ENCODE measurements at regions not wholly inside any gene's neighbourhood (a gene's known extent, or its start where the extent isn't known, plus 50 kb on each side); places are given as distances from the start of the nearest gene placed in this dataset.

DNA sequence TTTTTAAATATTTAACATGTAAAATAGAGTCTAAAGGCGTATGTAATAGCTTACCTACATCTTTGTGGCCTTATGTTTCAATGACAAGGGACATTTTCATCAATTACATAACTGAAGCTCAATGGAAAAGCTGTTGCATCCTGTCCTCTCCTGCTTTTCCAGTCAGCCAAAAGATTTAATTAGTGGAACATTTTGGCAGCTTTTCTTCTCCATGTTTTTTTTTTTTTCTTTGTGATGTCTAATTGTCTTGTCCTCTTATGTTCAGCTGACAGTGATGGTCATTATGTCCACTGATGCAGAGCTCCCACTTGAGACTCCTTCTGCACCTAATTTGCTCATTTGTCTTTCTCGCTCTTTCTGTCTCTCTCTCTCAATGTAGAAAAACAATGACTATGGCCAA, 422.2 kb downstream of the GABRG1 start:
- in situ Hi-C loops (cut with MboI) = no loop called here
- DNase-seq = no peak
- Histone ChIP-seq H3K4me3 (no peak overlapping the region), H3F3A (ENCODE audit: insufficient read depth) (no peaks in the 10 kb centered on the region), H3K9ac (no peak overlapping the region), H3K9me2 (ENCODE audit: insufficient read depth) (no peaks in the 10 kb centered on the region), H3K36me3 (ENCODE audit: low read depth) (no peaks in the 10 kb centered on the region), H3K27me3 (replicated peaks; ENCODE audit: insufficient read depth) (no peaks in the 10 kb centered on the region), H3K27ac (no peak overlapping the region), H4K20me1 (ENCODE audit: insufficient read depth) (no peaks in the 10 kb centered on the region), H3K9me3 (ENCODE audit: low read depth) (no peaks in the 10 kb centered on the region), H3K79me2 (ENCODE audit: insufficient read depth) (no peaks in the 10 kb centered on the region), H2AFZ (no peak overlapping the region), H3K4me2 (ENCODE audit: unreplicated experiment) (no peak overlapping the region), H3K4me1 (ENCODE audit: insufficient read depth) (no peaks in the 10 kb centered on the region)
- no peak for TF ChIP-seq EZH2phosphoT487 (IDR thresholded peaks at IDR 0.05; ENCODE audit: insufficient read depth, low read depth)
- TF ChIP-seq EZH2 (IDR thresholded peaks at IDR 0.05; ENCODE audit: insufficient read depth, poor library complexity, severe bottlenecking) = no peak
- WGBS, 2 experiments (ENCODE audit: low coverage in 1 of 2, low lambda C conversion rate in 2 of 2, missing lambda C conversion rate in 2 of 2) = 30 to 32% methylated on average over 2 of the region's 2 CpGs

DNA sequence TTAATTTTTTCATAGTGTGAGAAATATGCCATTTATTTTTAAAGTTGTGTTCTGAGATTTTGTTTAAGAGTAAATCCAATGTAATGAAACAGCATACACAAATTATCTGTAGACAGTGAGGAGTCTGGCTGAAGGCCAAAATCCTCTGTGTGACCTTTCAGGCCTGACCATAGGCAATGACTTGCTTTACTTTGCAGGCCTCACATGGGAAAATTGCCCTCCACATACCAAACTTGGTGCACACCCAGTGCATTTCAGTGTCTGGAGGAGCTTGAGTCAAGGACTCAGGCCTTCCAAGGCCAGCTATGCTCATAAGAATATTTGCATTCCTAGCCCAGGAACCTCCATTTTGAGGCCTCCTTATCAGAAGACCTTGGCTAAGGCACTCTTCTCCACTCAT, 430.1 kb downstream of the GABRG1 start:
- Histone ChIP-seq H3K27me3 (replicated peaks; ENCODE audit: insufficient read depth) (no peaks in the 10 kb centered on the region), H3F3A (ENCODE audit: insufficient read depth) (no peaks in the 10 kb centered on the region), H3K36me3 (ENCODE audit: low read depth) (no peaks in the 10 kb centered on the region), H3K9me2 (ENCODE audit: insufficient read depth) (no peaks in the 10 kb centered on the region), H3K4me2 (ENCODE audit: unreplicated experiment) (no peak overlapping the region), H2AFZ (no peak overlapping the region), H3K27ac (no peak overlapping the region), H4K20me1 (ENCODE audit: insufficient read depth) (no peaks in the 10 kb centered on the region), H3K9me3 (ENCODE audit: low read depth) (no peaks in the 10 kb centered on the region), H3K9ac (no peak overlapping the region), H3K4me1 (ENCODE audit: insufficient read depth) (no peaks in the 10 kb centered on the region), H3K4me3 (no peak overlapping the region), H3K79me2 (ENCODE audit: insufficient read depth) (no peaks in the 10 kb centered on the region)
- TF ChIP-seq EZH2 (IDR thresholded peaks at IDR 0.05; ENCODE audit: insufficient read depth, poor library complexity, severe bottlenecking) (no peak), EZH2phosphoT487 (IDR thresholded peaks at IDR 0.05; ENCODE audit: insufficient read depth, low read depth) (no peak)
- DNase-seq = peak; percentile 1
- in situ Hi-C loops (cut with MboI) = no loop called here

DNA sequence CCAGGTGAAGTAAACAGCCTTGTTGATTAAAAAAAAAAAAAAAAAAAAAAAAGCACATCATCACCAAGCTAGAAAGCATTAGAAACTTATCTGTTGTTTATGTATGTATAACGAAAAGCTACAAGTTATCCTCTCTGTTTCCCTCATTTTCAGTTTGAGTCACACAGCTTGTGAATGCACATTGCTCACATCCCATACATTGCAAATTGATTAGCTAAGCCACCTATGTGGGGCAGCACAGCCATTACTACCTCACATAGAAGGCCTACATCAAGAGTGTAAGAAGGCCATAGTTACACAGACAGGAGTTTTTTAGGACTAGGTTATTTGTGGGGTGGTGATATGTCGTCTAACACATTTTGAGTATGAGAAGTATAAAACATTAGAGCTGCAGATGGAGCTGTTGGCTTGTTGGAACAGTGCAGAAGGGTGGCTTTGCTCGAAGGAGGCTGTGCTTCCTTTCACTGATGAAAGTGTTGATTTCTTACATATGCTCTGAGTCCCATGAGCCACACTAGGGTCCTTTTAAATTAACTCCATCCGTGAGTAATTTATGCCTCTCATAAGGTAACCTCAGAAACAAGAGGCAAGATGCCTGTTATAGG, 431.6 kb downstream of the GABRG1 start:
- no peaks in the 10 kb centered on the region for H4K20me1 ChIP-seq (ENCODE audit: insufficient read depth)
- 6 to 8% methylated on average over 4 of the region's 4 CpGs for WGBS, 2 experiments (ENCODE audit: low coverage in 1 of 2, low lambda C conversion rate in 2 of 2, missing lambda C conversion rate in 2 of 2)
- no peak overlapping the region for H2AFZ ChIP-seq
- DNase-seq = no peak
- no peaks in the 10 kb centered on the region for H3K27me3 ChIP-seq (replicated peaks; ENCODE audit: insufficient read depth)
- no peak overlapping the region for H3K4me2 ChIP-seq (ENCODE audit: unreplicated experiment)
- H3K36me3 ChIP-seq (ENCODE audit: low read depth) = no peaks in the 10 kb centered on the region
- H3K4me1 ChIP-seq (ENCODE audit: insufficient read depth) = no peaks in the 10 kb centered on the region
- no peak overlapping the region for H3K27ac ChIP-seq
- in situ Hi-C loops (cut with MboI) = no loop called here
- no peak overlapping the region for H3K4me3 ChIP-seq
- H3K9me3 ChIP-seq (ENCODE audit: low read depth) = no peaks in the 10 kb centered on the region
- TF ChIP-seq EZH2 (IDR thresholded peaks at IDR 0.05; ENCODE audit: insufficient read depth, poor library complexity, severe bottlenecking) (no peak), EZH2phosphoT487 (IDR thresholded peaks at IDR 0.05; ENCODE audit: insufficient read depth, low read depth) (no peak)
- H3K79me2 ChIP-seq (ENCODE audit: insufficient read depth) = no peaks in the 10 kb centered on the region
- H3K9ac ChIP-seq = no peak overlapping the region
- H3K9me2 ChIP-seq (ENCODE audit: insufficient read depth) = no peaks in the 10 kb centered on the region
- H3F3A ChIP-seq (ENCODE audit: insufficient read depth) = no peaks in the 10 kb centered on the region

DNA sequence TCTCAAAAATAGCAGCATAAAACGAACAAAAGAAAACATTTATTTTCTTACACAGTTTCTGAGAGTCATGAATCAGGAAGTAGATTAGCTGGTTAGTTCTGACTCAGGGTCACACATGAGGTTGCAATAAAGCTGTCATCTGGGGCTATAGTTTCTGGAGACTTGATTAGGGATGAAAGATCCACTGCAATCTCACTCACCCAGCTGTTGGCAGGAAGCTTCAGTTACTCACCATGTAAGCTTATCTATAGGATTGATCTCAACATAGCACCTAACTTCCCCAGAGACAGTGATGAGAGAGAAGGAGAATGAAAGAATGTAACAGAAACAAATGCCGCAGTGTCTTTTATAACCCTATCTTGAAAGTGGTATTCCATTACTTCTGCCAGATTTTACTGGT, 435.5 kb downstream of the GABRG1 start:
- H3K79me2 ChIP-seq (ENCODE audit: insufficient read depth) = no peaks in the 10 kb centered on the region
- no peak overlapping the region for H3K9ac ChIP-seq
- no peaks in the 10 kb centered on the region for H3K4me1 ChIP-seq (ENCODE audit: insufficient read depth)
- 18 to 21% methylated on average over 2 of the region's 2 CpGs for WGBS, 2 experiments (ENCODE audit: low coverage in 1 of 2, low lambda C conversion rate in 2 of 2, missing lambda C conversion rate in 2 of 2)
- H3F3A ChIP-seq (ENCODE audit: insufficient read depth) = no peaks in the 10 kb centered on the region
- no peak overlapping the region for H3K27ac ChIP-seq
- in situ Hi-C loops (cut with MboI) = no loop called here
- no peaks in the 10 kb centered on the region for H3K36me3 ChIP-seq (ENCODE audit: low read depth)
- no peak overlapping the region for H3K4me3 ChIP-seq
- DNase-seq = no peak
- no peaks in the 10 kb centered on the region for H3K9me3 ChIP-seq (ENCODE audit: low read depth)
- H4K20me1 ChIP-seq (ENCODE audit: insufficient read depth) = no peaks in the 10 kb centered on the region
- H2AFZ ChIP-seq = no peak overlapping the region
- TF ChIP-seq EZH2phosphoT487 (IDR thresholded peaks at IDR 0.05; ENCODE audit: insufficient read depth, low read depth) = no peak
- no peak for TF ChIP-seq EZH2 (IDR thresholded peaks at IDR 0.05; ENCODE audit: insufficient read depth, poor library complexity, severe bottlenecking)
- H3K9me2 ChIP-seq (ENCODE audit: insufficient read depth) = no peaks in the 10 kb centered on the region
- no peak overlapping the region for H3K4me2 ChIP-seq (ENCODE audit: unreplicated experiment)
- H3K27me3 ChIP-seq (replicated peaks; ENCODE audit: insufficient read depth) = no peaks in the 10 kb centered on the region

DNA sequence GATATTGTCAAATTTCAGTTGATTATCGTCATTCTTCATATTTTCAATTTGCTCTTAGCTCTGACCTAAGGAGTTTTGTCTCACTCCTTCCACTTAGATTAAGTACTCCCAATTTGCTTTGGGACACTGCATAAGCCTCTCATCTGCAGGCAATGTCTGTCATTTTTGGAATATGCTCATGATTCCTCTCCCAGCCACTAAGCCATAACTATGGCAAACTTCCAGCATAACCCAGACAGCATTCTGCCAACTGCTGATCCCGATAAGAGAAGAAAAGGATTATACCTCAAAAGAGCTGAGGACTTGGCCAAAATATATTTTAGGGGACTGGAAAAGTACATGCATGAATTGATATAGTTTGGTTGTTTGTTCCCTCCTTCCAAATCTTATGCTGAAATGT, 444.4 kb downstream of the GABRG1 start:
- Histone ChIP-seq H3K79me2 (ENCODE audit: insufficient read depth) (no peaks in the 10 kb centered on the region), H3K9me3 (ENCODE audit: low read depth) (no peaks in the 10 kb centered on the region), H3K9ac (no peak overlapping the region), H3K4me2 (ENCODE audit: unreplicated experiment) (no peak overlapping the region), H3K27me3 (replicated peaks; ENCODE audit: insufficient read depth) (no peaks in the 10 kb centered on the region), H4K20me1 (ENCODE audit: insufficient read depth) (no peaks in the 10 kb centered on the region), H3K27ac (no peak overlapping the region), H3K9me2 (ENCODE audit: insufficient read depth) (no peaks in the 10 kb centered on the region), H3F3A (ENCODE audit: insufficient read depth) (no peaks in the 10 kb centered on the region), H2AFZ (no peak overlapping the region), H3K4me1 (ENCODE audit: insufficient read depth) (no peaks in the 10 kb centered on the region), H3K36me3 (ENCODE audit: low read depth) (no peaks in the 10 kb centered on the region), H3K4me3 (no peak overlapping the region)
- in situ Hi-C loops (cut with MboI) = no loop called here
- WGBS, 2 experiments (ENCODE audit: low coverage in 1 of 2, low lambda C conversion rate in 2 of 2, missing lambda C conversion rate in 2 of 2) = 28 to 37% methylated on average over 2 of the region's 2 CpGs
- DNase-seq = no peak
- TF ChIP-seq EZH2phosphoT487 (IDR thresholded peaks at IDR 0.05; ENCODE audit: insufficient read depth, low read depth) (no peak), EZH2 (IDR thresholded peaks at IDR 0.05; ENCODE audit: insufficient read depth, poor library complexity, severe bottlenecking) (no peak)
